Effector memory CD8-positive, alpha-beta T cell (primary cell): ENCODE measurements at regions not wholly inside any gene's neighbourhood (a gene's known extent, or its start where the extent isn't known, plus 50 kb on each side); places are given as distances from the start of the nearest gene placed in this dataset.
"Not testable (repeated sequence)": the region's sequence is repeated elsewhere in the genome, so short reads cannot be mapped to it uniquely, and the experiment has no call there.

Experiments
- ATAC-seq: fragments of 150-1000 bp; cut with Tn5 transposase; replicated peaks from 2 replicates; pipeline ENCODE4 v1.10.0; 2021; ENCODE audit warnings: mild to moderate bottlenecking, moderate library complexity
- DNase-seq, 3 experiments: peaks; one replicate each; pipeline ENCODE4 v3.0.0; 2021
- H3K27ac Mint-ChIP-seq, 2 donors: one replicate each; pipeline ENCODE4 v1.8.0; 2022; ENCODE audit warnings: mild to moderate bottlenecking in 2 of 2, mixed read lengths in 2 of 2, moderate library complexity in 2 of 2
- H3K27me3 Mint-ChIP-seq, 2 donors: one replicate each; pipeline ENCODE4 v1.8.0; 2022; ENCODE audit warnings: mixed read lengths in 2 of 2
- H3K36me3 Mint-ChIP-seq: one replicate; pipeline ENCODE4 v1.8.0; 2022; ENCODE audit warnings: mild to moderate bottlenecking, moderate library complexity, mixed read lengths; ENCODE audit not compliant: insufficient read depth
- H3K4me1 Mint-ChIP-seq, 2 donors: one replicate each; pipeline ENCODE4 v1.8.0; 2022; ENCODE audit warnings: low read depth in 2 of 2, mixed read lengths in 2 of 2
- H3K4me3 Mint-ChIP-seq, 2 donors: one replicate each; pipeline ENCODE4 v1.8.0; 2022; ENCODE audit warnings: mild to moderate bottlenecking in 2 of 2, mixed read lengths in 2 of 2, moderate library complexity in 2 of 2
- H3K9me3 Mint-ChIP-seq, 2 donors: one replicate each; pipeline ENCODE4 v1.8.0; 2022; ENCODE audit warnings: mixed read lengths in 2 of 2

GRCh38 chr15:94855409-94856266 lies 624.3 kb downstream of the MCTP2 start:
- Mint-ChIP-seq H3K27me3 (peaks cover 7 to 8% of the 10 kb centered on the region in 2 donors), H3K27ac (no peak overlapping the region), H3K4me3 (no peak overlapping the region), H3K9me3 (peaks cover 2 to 10% of the 10 kb centered on the region in 2 donors), H3K36me3 (no peaks in the 10 kb centered on the region), H3K4me1 (no peaks in the 10 kb centered on the region)
- ATAC-seq (no peak), DNase-seq (no peak)

- ATAC-seq (no peak), DNase-seq (no peak)
- Mint-ChIP-seq H3K27me3 (peaks cover 7 to 8% of the 10 kb centered on the region in 2 donors), H3K36me3 (no peaks in the 10 kb centered on the region), H3K27ac (no peak overlapping the region), H3K9me3 (peaks cover 2 to 10% of the 10 kb centered on the region in 2 donors), H3K4me1 (no peaks in the 10 kb centered on the region), H3K4me3 (no peak overlapping the region)
Observed at GRCh38 chr15:94856267-94856854, 625.0 kb downstream of the MCTP2 start.

- no peak for ATAC-seq
- no peaks in the 10 kb centered on the region for H3K4me1 Mint-ChIP-seq
- peaks cover 0 to 10% of the 10 kb centered on the region in 2 donors for H3K9me3 Mint-ChIP-seq
- no peak overlapping the region for H3K27ac Mint-ChIP-seq
- DNase-seq = no peak
- no peak overlapping the region for H3K4me3 Mint-ChIP-seq
- peaks cover 0 to 8% of the 10 kb centered on the region in 2 donors for H3K27me3 Mint-ChIP-seq
- H3K36me3 Mint-ChIP-seq = peaks cover 2% of the 10 kb centered on the region
Observed at GRCh38 chr15:94857466-94857865, 626.1 kb downstream of the MCTP2 start.

GRCh38 chr15:94858011-94858410 lies 626.6 kb downstream of the MCTP2 start:
- ATAC-seq (no peak), DNase-seq (no peak)
- H3K36me3 Mint-ChIP-seq = peaks cover 2% of the 10 kb centered on the region
- H3K27me3 Mint-ChIP-seq = peaks cover 0 to 8% of the 10 kb centered on the region in 2 donors
- H3K4me3 Mint-ChIP-seq = no peak overlapping the region
- no peak overlapping the region for H3K27ac Mint-ChIP-seq
- H3K9me3 Mint-ChIP-seq = peaks cover 0 to 10% of the 10 kb centered on the region in 2 donors
- no peaks in the 10 kb centered on the region for H3K4me1 Mint-ChIP-seq

- Mint-ChIP-seq H3K27me3 (peaks cover 0 to 4% of the 10 kb centered on the region in 2 donors), H3K27ac (no peak overlapping the region), H3K36me3 (peaks cover 2% of the 10 kb centered on the region), H3K4me1 (no peaks in the 10 kb centered on the region), H3K4me3 (no peak overlapping the region), H3K9me3 (peaks cover under 1 to 10% of the 10 kb centered on the region in 2 donors)
- DNase-seq (no peak), ATAC-seq (no peak)
Observed at GRCh38 chr15:94858449-94858848, 627.1 kb downstream of the MCTP2 start.

GRCh38 chr15:94858920-94859319 lies 627.6 kb downstream of the MCTP2 start:
- ATAC-seq = no peak
- Mint-ChIP-seq H3K27ac (no peak overlapping the region), H3K9me3 (peaks cover 2 to 10% of the 10 kb centered on the region in 2 donors)

GRCh38 chr15:94864600-94864999 lies 633.2 kb downstream of the MCTP2 start:
- H3K4me3 Mint-ChIP-seq = no peak overlapping the region
- H3K9me3 Mint-ChIP-seq = peaks cover 0 to 7% of the 10 kb centered on the region in 2 donors
- H3K27ac Mint-ChIP-seq = no peak overlapping the region
- no peak for DNase-seq
- no peaks in the 10 kb centered on the region for H3K4me1 Mint-ChIP-seq
- no peak for ATAC-seq
- peaks cover 2% of the 10 kb centered on the region for H3K36me3 Mint-ChIP-seq
- H3K27me3 Mint-ChIP-seq = no peaks in the 10 kb centered on the region

More at GRCh38 chr15:94858920-94859319, 627.6 kb downstream of the MCTP2 start:
- Mint-ChIP-seq H3K27me3 (no peaks in the 10 kb centered on the region), H3K36me3 (peaks cover 2% of the 10 kb centered on the region), H3K4me3 (no peak overlapping the region), H3K4me1 (no peaks in the 10 kb centered on the region)
- no peak for DNase-seq

- H3K27ac Mint-ChIP-seq, H3K27me3 Mint-ChIP-seq, H3K4me1 Mint-ChIP-seq, DNase-seq, H3K4me3 Mint-ChIP-seq, H3K36me3 Mint-ChIP-seq, ATAC-seq, H3K9me3 Mint-ChIP-seq: not testable (repeated sequence)
Observed at GRCh38 chr15:94868265-94868664, 636.9 kb downstream of the MCTP2 start.

GRCh38 chr15:94875550-94875949 lies 644.2 kb downstream of the MCTP2 start:
- no peaks in the 10 kb centered on the region for H3K4me1 Mint-ChIP-seq
- ATAC-seq = no peak
- H3K27ac Mint-ChIP-seq = no peak overlapping the region

GRCh38 chr15:94877833-94878232 lies 646.5 kb downstream of the MCTP2 start:
- peaks cover 0 to 5% of the 10 kb centered on the region in 2 donors for H3K27me3 Mint-ChIP-seq
- no peaks in the 10 kb centered on the region for H3K4me1 Mint-ChIP-seq
- no peaks in the 10 kb centered on the region for H3K36me3 Mint-ChIP-seq
- DNase-seq (no peak), ATAC-seq (no peak)
- peaks cover 0 to 6% of the 10 kb centered on the region in 2 donors for H3K9me3 Mint-ChIP-seq
- H3K27ac Mint-ChIP-seq = no peak overlapping the region
- no peak overlapping the region for H3K4me3 Mint-ChIP-seq

More at GRCh38 chr15:94875550-94875949, 644.2 kb downstream of the MCTP2 start:
- no peaks in the 10 kb centered on the region for H3K36me3 Mint-ChIP-seq
- no peak overlapping the region for H3K4me3 Mint-ChIP-seq
- no peak for DNase-seq
- H3K9me3 Mint-ChIP-seq = peaks cover 0 to 3% of the 10 kb centered on the region in 2 donors
- no peaks in the 10 kb centered on the region for H3K27me3 Mint-ChIP-seq

- DNase-seq (no peak), ATAC-seq (no peak)
- Mint-ChIP-seq H3K4me1 (no peaks in the 10 kb centered on the region), H3K27me3 (peaks cover 0 to 5% of the 10 kb centered on the region in 2 donors), H3K4me3 (no peak overlapping the region), H3K36me3 (no peaks in the 10 kb centered on the region), H3K27ac (no peak overlapping the region), H3K9me3 (peaks cover 0 to 3% of the 10 kb centered on the region in 2 donors)
Observed at GRCh38 chr15:94882071-94882712, 650.8 kb downstream of the MCTP2 start.

- DNase-seq (no peak), ATAC-seq (no peak)
- H3K27me3 Mint-ChIP-seq = peaks cover 0 to 6% of the 10 kb centered on the region in 2 donors
- no peaks in the 10 kb centered on the region for H3K4me1 Mint-ChIP-seq
- peaks cover 0 to 4% of the 10 kb centered on the region in 2 donors for H3K9me3 Mint-ChIP-seq
- H3K27ac Mint-ChIP-seq = no peak overlapping the region
- H3K36me3 Mint-ChIP-seq = no peaks in the 10 kb centered on the region
- no peak overlapping the region for H3K4me3 Mint-ChIP-seq
Observed at GRCh38 chr15:94887391-94887790, 656.0 kb downstream of the MCTP2 start.

GRCh38 chr15:94889153-94889552 lies 657.8 kb downstream of the MCTP2 start:
- Mint-ChIP-seq H3K4me1 (no peaks in the 10 kb centered on the region), H3K36me3 (no peaks in the 10 kb centered on the region), H3K27me3 (peaks cover 0 to 6% of the 10 kb centered on the region in 2 donors), H3K27ac (no peak overlapping the region), H3K4me3 (no peak overlapping the region), H3K9me3 (peaks cover 0 to 2% of the 10 kb centered on the region in 2 donors)
- DNase-seq (no peak), ATAC-seq (no peak)
